H1 (cell line): ENCODE measurements at regions not wholly inside any gene's neighbourhood (a gene's known extent, or its start where the extent isn't known, plus 50 kb on each side); places are given as distances from the start of the nearest gene placed in this dataset.

ENCODE experiments used
- ASH2L ChIP-seq: fragments of 200-600, 300-600 bp; sonication (generic); IDR thresholded peaks from one replicate; pipeline ENCODE4 v1.7.1; 2017; ENCODE audit warnings: low read length
- CTBP2 ChIP-seq: IDR thresholded peaks from 2 replicates; pipeline ENCODE4 v1.7.0; 2011; ENCODE audit warnings: borderline replicate concordance, mild to moderate bottlenecking, moderate library complexity, mixed read lengths, low read length; ENCODE audit not compliant: insufficient read depth, insufficient read length
- GABPA ChIP-seq: IDR thresholded peaks from 2 replicates; pipeline ENCODE4 v1.6.1; 2011; ENCODE audit warnings: mild to moderate bottlenecking, low read length, moderate library complexity, borderline replicate concordance; ENCODE audit not compliant: insufficient read depth
- PHF8 ChIP-seq: fragments of 200-600 bp; sonication (generic); conservative IDR thresholded peaks from 2 replicates; pipeline ENCODE4 v1.7.1; 2012; ENCODE audit warnings: low read depth, mild to moderate bottlenecking, inconsistent platforms, low read length, moderate library complexity
- SP1 ChIP-seq: IDR thresholded peaks from 2 replicates; pipeline ENCODE4 v1.6.1; 2011; ENCODE audit warnings: low read depth, low read length
- TBP ChIP-seq: IDR thresholded peaks from 2 replicates; pipeline ENCODE4 v1.6.1; 2011; ENCODE audit warnings: low read depth, low read length, improper control_type of control experiment
- USF2 ChIP-seq: IDR thresholded peaks from 2 replicates; pipeline ENCODE4 v1.6.1; 2011; ENCODE audit warnings: low read length, improper control_type of control experiment

GRCh38 chr9:104269996-104270963 is 176.2 kb downstream of the SMC2 start (continued):
- TF ChIP-seq USF2: no peak
- no peak for TF ChIP-seq ASH2L
- TF ChIP-seq TBP: no peak
- no peak for TF ChIP-seq GABPA
- TF ChIP-seq SP1: no peak
- TF ChIP-seq CTBP2: no peak
- TF ChIP-seq PHF8: no peak
